Right ventricle myocardium inferior (tissue), 1 donor: ENCODE measurements at regions not wholly inside any gene's neighbourhood (a gene's known extent, or its start where the extent isn't known, plus 50 kb on each side); places are given as distances from the start of the nearest gene placed in this dataset.
A peak's percentile ranks its signal among the peaks of the same experiment; 100 is the strongest.
"Not testable (repeated sequence)": the region's sequence is repeated elsewhere in the genome, so short reads cannot be mapped to it uniquely, and the experiment has no call there.

Source experiments
- ATAC-seq: fragments of 200-7000 bp; cut with Tn5 transposase; one replicate; pipeline ENCODE4 v1.9.1; 2020; ENCODE audit warnings: mild to moderate bottlenecking, moderate library complexity
- DNase-seq: peaks from one replicate; pipeline ENCODE4 v3.0.0; 2021; ENCODE audit errors: missing footprints
- intact Hi-C: fragments of 100-400 bp; cut with DNase I; formaldehyde crosslinking; loops from one replicate; pipeline ENCODE4 v1.11.0; 2022
- donor health status: DM: no; HTN: yes; CAD: no; lungs with severe emphysema.

DNA sequence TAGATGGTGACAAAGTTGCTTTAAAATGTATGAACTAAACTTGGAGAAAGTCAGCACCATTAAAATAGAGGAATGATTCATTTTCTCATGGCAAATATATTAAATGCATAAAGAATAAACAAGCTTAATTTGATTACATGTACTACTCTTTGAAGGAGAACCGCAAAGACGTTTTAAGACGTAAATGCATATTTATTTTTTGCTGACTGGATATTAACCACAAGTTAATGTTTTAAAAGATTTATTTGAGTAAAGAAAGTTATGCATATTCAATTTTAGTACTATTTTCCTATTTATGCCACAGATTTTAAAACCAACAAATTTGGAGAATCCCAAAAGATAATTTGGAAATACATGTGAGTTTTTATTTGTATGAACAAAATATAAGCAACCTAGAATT is 1121.9 kb downstream of the CDH8 start:
- intact Hi-C loops, result no loop called here
- no peak for ATAC-seq
- no peak for DNase-seq

DNA sequence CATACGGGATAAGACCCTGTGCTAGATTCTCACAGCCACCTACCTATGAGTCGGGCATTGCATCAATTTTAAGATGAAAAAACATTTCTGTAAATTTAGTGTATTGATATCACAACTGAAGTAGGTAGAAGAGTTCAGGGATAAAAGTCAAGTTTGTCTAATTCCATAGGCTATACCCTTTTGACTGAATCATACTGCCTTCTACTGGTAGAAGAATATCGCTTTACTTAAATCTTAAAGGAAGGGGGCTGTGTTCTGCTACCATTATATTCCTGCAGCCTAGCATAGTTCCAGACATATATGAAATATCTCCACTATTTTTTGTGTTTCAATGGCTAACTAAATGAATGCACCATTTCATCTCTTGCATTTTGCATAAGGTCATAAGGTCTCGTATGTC is 1128.6 kb downstream of the CDH8 start:
- DNase-seq (no peak), ATAC-seq (no peak)
- intact Hi-C loops, result no loop called here

DNA sequence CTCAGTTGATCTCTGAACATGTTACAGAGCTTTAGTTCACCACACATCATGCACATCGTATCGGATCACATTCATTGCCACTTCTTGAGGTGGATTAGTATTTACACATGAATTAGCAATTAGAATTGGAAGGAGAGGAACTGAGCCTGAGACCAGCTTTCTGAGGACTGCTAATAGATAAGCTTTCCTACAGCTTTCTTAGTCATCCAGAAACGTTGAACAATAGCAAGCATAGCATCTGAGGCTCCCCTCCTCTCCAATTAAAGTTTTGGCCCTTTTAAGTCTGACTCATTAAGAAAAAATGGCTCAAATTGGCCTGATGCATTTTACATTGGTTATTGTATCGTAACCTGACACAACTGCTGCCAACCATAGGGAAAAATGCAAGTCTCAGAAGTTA is 1130.4 kb downstream of the CDH8 start:
- DNase-seq (no peak), ATAC-seq (no peak)

DNA sequence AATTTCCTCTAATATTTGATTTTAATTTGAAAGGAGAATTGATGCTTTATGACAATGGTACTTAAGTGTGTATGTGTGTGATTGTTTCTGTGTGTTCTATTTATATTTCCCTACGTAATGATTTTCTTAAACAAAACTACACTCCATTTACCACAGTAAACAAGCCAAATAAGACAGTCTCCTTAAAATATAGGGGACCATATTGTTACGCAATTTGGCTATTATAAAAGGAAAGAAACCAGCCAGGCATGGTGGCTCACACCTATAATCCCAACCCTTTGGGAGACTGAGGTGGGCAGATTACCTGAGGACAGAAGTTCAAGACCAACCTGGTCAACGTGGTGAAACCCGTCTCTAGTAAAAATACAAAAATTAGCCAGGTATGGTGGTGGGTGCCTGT is 1134.1 kb downstream of the CDH8 start:
- ATAC-seq (no peak), DNase-seq (no peak)
- intact Hi-C loops, result no loop called here

More for the DNA sequence above, 1130.4 kb downstream of the CDH8 start:
- intact Hi-C loops, result no loop called here

DNA sequence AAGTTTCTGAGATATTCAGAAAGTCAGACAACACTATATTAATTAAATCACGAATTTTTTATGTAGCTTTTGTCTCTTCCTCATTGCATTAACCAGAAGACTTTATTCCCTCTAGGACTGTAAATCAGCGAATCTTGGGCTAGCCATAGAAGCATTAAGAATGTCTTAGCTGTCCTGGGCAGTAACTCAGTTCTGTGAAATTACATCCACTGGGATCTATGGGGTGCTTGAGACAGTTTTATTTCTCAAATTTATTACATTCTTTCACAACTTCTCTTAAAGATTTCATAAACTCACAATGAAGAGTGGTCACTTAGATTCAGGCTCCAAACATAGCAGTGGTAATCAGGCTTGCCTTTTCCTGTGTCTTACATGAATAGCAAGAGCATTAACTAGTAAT is 1153.4 kb downstream of the CDH8 start:
- no peak for ATAC-seq
- DNase-seq, result no peak
- intact Hi-C loops, result no loop called here

DNA sequence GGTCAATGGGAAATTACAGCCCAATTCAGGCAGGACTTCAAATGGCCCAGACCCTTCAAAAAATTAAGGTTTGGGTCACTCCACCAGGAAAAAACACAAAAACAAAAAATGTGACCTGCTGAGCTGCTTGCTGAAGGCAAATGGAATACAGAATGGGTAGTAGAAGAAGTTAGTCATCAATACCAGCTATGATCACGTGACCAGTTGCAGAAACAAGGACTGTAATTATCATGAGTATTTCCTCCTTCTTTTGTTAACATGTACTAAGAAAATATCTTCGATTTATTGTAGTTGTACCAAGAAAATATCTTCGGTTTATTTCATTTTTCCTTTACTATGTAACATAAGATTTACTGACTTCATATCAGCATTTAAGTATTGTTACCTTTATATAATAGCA is 1183.6 kb downstream of the CDH8 start:
- intact Hi-C loops, result no loop called here
- DNase-seq (no peak), ATAC-seq (no peak)

DNA sequence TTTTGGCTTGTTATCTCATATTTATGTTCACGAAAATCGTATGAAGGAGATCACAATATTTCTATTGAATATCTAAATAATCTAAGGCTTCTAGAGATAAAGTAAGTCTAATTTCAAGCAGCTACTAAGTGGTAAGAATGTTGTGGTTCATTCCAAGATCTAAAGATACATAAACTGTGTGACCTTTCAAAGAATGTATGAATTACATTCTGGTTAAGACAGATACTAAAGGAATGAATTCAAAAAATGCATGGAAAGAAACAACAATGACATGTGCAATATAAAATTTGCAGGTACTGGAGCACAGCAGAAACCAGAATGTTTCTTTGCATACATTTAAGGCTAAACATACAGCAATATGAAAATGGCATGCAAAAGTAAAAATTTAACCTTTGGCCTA is 1214.6 kb downstream of the CDH8 start:
- intact Hi-C loops, result no loop called here
- no peak for DNase-seq
- ATAC-seq, result no peak

DNA sequence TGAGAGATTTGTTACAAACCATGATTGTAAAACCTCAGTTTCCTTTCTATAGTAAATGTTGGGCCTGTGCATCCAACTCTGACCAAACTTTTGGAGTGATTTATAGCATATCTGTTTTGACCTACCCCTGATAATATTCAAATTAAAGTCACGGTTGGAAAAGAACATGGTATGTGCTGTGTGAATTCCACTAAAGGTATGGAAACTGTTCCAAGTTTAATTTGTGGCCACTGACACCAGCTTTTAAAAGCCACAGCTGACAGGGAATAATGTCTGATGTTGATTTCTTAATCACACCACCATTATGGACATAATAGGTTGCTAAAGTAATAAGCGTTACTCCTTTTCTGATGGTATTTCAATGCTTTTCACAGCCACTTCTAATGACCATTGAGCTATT is 1215.9 kb downstream of the CDH8 start:
- intact Hi-C loops, result no loop called here
- ATAC-seq (no peak), DNase-seq (no peak)

DNA sequence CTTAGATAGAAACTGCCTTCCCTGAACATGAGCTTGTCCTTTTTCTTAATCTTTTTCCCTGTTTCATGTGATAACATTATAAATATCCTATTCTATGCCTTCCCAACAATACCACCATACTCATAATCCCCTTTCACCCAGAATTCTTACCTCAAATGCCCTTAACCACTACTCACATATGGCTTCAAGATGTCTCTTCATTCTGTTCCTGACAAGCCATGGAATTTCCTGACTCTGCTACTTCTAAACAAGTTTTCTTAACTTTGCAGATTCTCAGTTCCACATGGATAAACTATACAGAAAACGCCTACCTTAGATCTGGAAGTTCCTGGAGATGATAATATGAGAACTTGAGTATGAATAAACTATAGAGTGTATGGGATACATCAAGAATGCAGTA is 1217.8 kb downstream of the CDH8 start:
- ATAC-seq (no peak), DNase-seq (no peak)
- intact Hi-C loops, result no loop called here

DNA sequence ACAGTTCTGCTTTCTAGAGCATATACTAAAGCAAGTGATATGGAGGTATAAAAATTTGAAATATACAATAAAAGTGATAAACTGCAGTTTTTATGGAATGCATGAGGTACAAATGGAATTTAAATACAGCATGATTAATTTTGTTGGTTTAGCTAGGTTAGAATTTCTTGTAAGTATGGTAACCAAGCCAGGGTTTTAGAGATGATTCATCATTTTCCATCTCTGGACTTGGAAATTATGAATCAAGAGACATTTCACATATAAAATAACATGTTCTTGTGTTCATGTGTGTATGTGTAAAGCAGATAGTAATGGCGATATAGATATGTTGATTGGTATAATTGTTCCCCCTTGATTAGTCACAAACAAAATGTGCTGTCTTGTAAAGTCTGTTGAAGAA is 1219.8 kb downstream of the CDH8 start:
- DNase-seq, result no peak
- intact Hi-C loops, result no loop called here
- ATAC-seq, result no peak

DNA sequence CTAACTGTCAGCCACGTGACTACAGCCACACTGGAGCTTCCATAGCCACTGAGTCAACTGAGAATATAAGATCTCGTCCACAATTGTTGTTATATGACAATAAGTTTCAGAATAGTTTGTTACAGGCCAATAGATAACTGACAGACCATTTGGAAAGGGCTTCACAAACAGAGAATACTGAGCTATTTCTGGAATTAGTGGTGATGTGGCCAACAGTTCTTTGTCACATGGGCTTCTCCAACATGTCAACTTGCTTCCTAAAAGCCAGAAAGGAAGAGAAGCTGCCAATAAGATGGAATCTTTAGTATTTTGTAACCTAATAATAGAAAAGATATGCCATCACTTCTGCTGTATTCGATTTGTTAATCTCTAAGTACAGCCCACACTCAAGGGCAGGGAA is 1220.4 kb downstream of the CDH8 start:
- ATAC-seq (peak; percentile 66), DNase-seq (no peak)
- intact Hi-C loops, result no loop called here

DNA sequence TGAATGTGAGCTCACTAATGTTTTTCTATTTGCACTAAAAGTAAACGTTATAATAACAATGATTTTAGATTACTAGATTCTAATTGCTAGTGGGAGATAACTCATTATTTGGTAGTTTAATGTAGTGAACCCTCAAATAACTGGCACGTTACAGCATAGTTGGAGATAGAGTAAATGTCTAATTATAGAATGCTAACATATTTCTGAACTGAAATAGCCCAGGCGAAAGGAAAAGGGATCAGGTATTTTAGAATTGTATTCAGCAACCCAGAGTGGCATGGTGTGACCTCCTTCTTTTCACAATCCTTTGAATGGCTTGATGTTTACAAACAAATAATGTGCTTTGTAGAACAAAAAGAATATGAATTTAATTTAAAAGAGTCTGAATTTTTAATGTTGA is 1221.2 kb downstream of the CDH8 start:
- DNase-seq (no peak), ATAC-seq (peak; percentile 77)
- intact Hi-C loops, result no loop called here

DNA sequence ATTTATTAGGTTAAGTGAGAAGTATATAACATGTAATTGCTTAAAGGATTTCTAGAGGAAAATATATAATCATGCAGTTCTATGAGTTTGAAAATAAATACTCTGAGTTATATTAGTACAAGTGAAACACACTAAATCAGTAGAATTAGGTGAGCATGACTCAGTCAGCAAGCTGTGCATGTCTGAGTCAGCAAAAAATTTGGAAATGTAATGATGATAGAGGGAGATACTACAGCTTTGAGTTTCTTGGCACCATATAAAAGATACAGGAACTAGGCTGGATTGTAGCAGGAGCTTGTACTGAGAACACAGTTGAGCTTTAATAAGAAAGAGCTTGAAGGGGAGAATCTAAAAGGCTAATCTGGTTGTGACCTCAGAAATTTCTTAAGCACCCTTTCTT is 1224.6 kb downstream of the CDH8 start:
- ATAC-seq, result no peak
- intact Hi-C loops, result no loop called here

DNA sequence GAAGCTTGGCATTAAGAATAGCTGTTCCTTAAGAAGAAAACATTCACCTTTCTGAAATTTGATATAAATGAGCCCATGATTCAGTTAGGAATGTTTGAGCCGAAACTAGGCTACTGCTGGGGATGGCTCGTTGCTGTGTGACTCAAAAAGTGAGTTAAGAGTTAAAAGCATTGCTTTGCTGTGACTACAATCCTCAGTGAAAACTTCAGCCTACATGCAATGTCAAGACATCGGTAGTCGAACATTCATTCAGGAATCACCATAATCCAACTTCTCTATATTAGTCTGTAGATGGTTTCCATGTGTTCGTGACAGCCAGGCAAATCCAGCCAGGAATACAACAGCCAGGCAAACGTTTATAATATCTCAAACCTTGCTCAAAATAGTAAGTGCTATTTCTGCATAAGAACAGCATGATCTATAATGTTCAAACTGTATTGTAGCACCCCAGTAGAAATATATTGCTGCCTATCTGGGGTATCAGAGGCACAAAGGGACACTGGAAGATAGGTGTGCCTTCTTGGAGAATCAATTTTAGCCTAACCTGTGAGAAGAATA is 1225.1 kb downstream of the CDH8 start:
- intact Hi-C loops, result no loop called here
- ATAC-seq (no peak), DNase-seq (no peak)

More for the DNA sequence above, 1224.6 kb downstream of the CDH8 start:
- no peak for DNase-seq

DNA sequence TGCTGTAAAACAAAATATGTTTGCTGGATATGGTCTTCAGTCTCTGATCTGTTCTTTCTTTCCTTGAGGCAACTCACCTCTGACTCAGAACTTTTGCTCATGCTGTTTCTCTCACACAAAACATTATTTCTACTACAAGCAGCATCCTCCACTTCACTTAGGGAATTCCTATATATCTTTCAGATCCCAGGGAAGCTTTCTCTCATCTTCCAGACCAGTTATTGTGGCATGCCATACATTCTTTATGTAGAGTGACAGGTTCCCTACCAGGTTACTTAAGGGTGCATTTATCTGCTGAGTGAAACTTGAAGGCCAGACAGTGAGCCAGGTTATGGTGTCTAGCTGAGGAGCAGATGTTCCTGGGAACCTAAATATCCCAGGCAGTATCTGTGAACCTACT is 1226.0 kb downstream of the CDH8 start:
- DNase-seq, result no peak
- no peak for ATAC-seq
- intact Hi-C loops, result no loop called here

DNA sequence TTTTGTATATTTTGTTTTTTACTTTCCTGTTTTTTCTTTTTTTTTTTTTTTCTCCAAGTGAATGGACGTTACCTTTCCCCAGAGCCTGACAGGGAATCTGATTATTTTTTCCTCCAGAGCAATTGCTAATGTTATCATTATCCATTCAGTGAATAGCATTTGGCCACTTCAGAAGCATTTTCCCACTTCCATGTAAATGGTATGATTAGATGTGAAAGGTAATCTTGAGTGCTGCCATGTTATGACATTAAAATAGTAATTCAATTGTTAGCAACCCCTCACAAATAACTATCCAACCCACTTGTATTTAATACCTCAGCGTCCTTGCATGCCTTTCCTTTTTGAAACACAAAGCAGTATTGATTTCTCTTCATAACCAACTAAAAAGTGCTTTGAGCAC is 1243.8 kb downstream of the CDH8 start:
- ATAC-seq, result no peak
- no peak for DNase-seq
- intact Hi-C loops, result no loop called here

DNA sequence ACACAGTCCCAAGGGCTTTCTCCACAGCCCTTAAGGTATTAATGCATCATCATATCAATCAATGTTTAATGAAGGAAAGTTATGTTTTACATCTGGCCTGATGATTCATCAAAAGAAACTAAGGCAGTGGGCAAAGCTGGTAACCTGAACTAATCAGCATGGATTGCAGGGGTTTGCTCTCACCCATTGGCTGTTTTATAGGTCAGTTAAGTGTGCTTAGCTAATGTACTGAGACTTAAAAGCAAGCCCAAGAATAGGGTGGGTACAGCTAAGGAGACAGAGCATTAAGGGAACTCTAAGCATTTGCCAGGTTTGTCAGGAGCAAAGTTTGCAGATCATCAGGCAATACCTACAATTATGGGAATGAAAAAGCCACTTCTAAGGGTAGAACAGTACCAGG is 1247.6 kb downstream of the CDH8 start:
- ATAC-seq (no peak), DNase-seq (no peak)
- intact Hi-C loops, result no loop called here

DNA sequence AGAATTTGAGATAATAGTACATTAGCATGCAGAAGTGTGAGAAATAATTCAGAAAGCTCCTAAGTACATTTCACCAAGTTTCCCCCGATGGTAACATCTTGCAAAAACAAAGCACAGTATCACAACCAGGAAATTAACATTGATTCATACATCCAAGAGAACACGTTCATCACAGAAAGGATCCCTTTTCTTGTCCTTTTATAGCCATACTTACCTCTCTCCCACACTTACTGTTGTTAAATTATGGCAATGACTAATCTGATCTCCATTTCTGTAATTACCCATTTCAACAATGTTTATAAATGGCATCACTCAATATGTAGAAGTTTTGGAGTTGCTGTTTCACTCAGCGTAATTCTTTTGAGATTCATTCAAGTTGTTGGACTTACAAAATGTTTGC is 1260.0 kb downstream of the CDH8 start:
- ATAC-seq (no peak), DNase-seq (no peak)
- intact Hi-C loops, result no loop called here

DNA sequence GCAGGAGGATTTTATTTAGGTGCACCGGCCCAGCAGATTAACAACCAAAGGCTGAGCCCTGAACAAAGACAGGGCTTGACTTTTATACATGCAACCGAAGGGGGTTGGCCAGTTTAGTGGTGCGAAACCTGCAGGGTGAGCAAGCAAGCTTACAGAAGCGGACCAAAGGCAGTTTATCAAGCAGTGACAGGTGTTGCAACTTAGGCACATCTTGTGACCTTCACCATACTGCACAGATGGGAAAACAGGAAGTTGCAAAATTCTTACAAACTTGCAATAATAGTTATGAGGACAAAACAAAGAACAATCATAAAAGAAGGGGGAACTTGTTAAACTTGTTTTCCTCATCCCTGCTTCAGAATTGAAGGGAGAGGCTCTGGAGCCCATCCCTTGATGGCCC is 1265.1 kb downstream of the CDH8 start:
- DNase-seq, result no peak
- intact Hi-C loops, result no loop called here
- ATAC-seq, result no peak

DNA sequence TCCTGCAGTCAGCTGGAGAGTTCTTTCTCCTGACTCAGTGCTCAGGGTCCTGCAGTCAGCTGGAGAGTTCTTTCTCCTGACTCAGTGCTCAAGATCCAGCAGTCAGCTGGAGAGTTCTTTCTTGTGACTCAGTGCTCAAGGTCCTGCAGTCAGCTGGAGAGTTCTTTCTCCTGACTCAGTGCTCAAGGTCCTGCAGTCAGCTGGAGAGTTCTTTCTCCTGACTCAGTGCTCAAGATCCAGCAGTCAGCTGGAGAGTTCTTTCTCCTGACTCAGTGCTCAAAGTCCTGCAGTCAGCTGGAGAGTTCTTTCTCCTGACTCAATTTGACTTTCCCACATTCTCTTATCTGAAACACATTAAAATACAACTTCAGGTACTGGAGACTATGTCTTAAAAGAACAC is 1265.9 kb downstream of the CDH8 start:
- intact Hi-C loops, ATAC-seq, DNase-seq: not testable (repeated sequence)

DNA sequence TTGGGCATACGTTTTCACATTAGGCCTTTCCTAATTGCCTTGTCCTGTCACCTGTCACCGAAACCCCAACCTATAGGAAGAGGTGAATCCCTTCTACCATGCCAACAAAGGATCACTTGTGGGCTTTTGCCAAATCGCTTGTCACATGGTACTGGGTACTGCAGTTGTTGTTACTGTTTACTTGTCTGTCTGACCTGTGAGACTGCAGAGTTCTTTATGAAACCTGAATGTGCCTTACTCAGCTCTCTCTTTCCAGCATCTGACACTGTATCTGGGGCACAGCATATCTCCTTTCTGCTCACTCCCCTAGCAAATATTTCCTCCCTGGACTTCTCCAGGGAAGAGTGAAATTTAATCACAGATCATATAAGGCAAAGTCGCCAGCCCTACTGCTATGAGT is 1272.4 kb downstream of the CDH8 start:
- no peak for ATAC-seq
- intact Hi-C loops, result no loop called here

DNA sequence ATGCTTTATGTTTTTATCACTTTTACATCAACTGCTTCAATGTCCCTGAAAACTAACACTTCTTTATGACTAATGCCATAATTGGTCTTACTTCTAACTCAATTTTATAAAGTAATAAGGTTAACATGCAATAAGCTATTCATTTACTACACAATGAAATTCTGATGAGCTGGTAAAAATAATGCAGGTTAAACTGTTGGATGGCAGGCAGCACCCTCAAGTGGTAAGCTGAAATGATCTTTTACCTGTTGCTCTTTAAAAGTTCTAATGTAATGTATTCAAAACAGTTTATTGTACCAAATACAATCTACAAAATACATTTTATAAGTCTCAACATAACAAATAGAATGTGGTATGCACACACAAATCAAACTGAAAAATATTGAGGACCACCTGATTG is 1280.3 kb downstream of the CDH8 start:
- ATAC-seq (no peak), DNase-seq (no peak)
- intact Hi-C loops, result no loop called here

More for the DNA sequence above, 1272.4 kb downstream of the CDH8 start:
- no peak for DNase-seq
